Limb (tissue), 2 donors: ENCODE measurements at regions not wholly inside any gene's neighbourhood (a gene's known extent, or its start where the extent isn't known, plus 50 kb on each side); places are given as distances from the start of the nearest gene placed in this dataset.
"Not testable (repeated sequence)": the region's sequence is repeated elsewhere in the genome, so short reads cannot be mapped to it uniquely, and the experiment has no call there.

Source experiments
- DNase-seq, 2 donors: peaks; one replicate each; pipeline ENCODE4 v3.0.0-alpha.2; 2016; ENCODE audit errors: extremely low spot score in 2 of 2

- DNase-seq, result no peak
Measured at GRCh38 chr10:62496925-62497324, 122.8 kb downstream of the ZNF365 start.

- DNase-seq, result no peak
Measured at GRCh38 chr10:62498271-62498670, 124.1 kb downstream of the ZNF365 start.

- not testable (repeated sequence) for DNase-seq
Measured at GRCh38 chr10:62500116-62500515, 125.9 kb downstream of the ZNF365 start.

GRCh38 chr10:62501547-62501946 is 127.4 kb downstream of the ZNF365 start:
- no peak for DNase-seq

GRCh38 chr10:62502995-62503613 is 128.9 kb downstream of the ZNF365 start:
- DNase-seq, result no peak

GRCh38 chr10:62503872-62504271 is 129.7 kb downstream of the ZNF365 start:
- DNase-seq, result no peak

GRCh38 chr10:62506371-62506770 is 132.2 kb downstream of the ZNF365 start:
- DNase-seq, result no peak

GRCh38 chr10:62511238-62511637 is 137.1 kb downstream of the ZNF365 start:
- no peak for DNase-seq

- DNase-seq, result no peak
Measured at GRCh38 chr10:62511656-62512055, 137.5 kb downstream of the ZNF365 start.

- DNase-seq, result no peak
Measured at GRCh38 chr10:62512732-62513475, 138.7 kb downstream of the ZNF365 start.

GRCh38 chr10:62514079-62514693 is 140.0 kb downstream of the ZNF365 start:
- no peak for DNase-seq

- no peak for DNase-seq
Measured at GRCh38 chr10:62517252-62517651, 143.1 kb downstream of the ZNF365 start.

GRCh38 chr10:62527019-62527827 is 153.1 kb downstream of the ZNF365 start:
- no peak for DNase-seq

- no peak for DNase-seq
Measured at GRCh38 chr10:62528441-62528840, 154.3 kb downstream of the ZNF365 start.

- no peak for DNase-seq
Measured at GRCh38 chr10:62529396-62529795, 155.2 kb downstream of the ZNF365 start.

GRCh38 chr10:62534031-62534430 is 159.9 kb downstream of the ZNF365 start:
- DNase-seq, result no peak

GRCh38 chr10:62538606-62539005 is 164.4 kb downstream of the ZNF365 start:
- DNase-seq, result no peak

- no peak for DNase-seq
Measured at GRCh38 chr10:62540389-62540788, 166.2 kb downstream of the ZNF365 start.

- no peak for DNase-seq
Measured at GRCh38 chr10:62541811-62542210, 167.6 kb downstream of the ZNF365 start.

GRCh38 chr10:62543571-62544355 is 169.6 kb downstream of the ZNF365 start:
- no peak for DNase-seq
